MM.1S (cell line): ENCODE measurements at regions not wholly inside any gene's neighbourhood (a gene's known extent, or its start where the extent isn't known, plus 50 kb on each side); places are given as distances from the start of the nearest gene placed in this dataset.

ENCODE experiments used
- EZH2 ChIP-seq: fragments of 300-600 bp; sonication (generic); optimal IDR thresholded peaks from 2 replicates; pipeline ENCODE3; 2017; ENCODE audit warnings: low read depth, mild to moderate bottlenecking, antibody characterized with exemption, low read length, mixed read lengths
- EZH2phosphoT487 ChIP-seq: fragments of 300-600 bp; sonication (generic); IDR thresholded peaks from 2 replicates; pipeline ENCODE4 v1.6.1; 2018; ENCODE audit warnings: antibody characterized with exemption, low read length
- TF ChIP-seq, protein P1 (sequence below): fragments of 300-600 bp; sonication (generic); IDR thresholded peaks from 2 replicates; pipeline ENCODE4 v1.5.1; 2016; ENCODE audit warnings: antibody characterized with exemption, low read length, mixed read lengths

DNA sequence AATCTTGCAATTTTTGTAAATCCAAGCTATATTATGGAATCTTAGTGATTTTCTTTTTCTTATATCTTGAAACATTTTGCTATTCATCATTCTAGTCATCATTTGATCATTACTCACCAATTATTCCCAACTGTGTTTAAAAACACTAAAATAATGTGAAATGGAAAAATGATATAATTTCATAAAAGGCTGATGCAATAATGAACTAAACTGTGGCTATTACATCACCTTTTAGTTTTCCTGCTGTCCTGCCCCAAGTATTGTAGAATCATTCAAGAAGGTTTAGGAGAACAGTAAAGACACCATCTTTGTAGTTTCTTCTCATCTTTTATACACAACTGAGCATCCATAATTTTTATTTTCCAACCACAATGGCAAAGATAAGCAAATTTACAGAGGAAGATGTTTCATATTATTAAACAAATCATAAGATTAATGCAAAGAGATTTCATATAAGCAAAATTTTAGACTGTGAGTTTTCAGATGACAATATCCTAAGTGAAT is 431.0 kb upstream of the SLC30A5 start:
- TF ChIP-seq, protein P1, sequence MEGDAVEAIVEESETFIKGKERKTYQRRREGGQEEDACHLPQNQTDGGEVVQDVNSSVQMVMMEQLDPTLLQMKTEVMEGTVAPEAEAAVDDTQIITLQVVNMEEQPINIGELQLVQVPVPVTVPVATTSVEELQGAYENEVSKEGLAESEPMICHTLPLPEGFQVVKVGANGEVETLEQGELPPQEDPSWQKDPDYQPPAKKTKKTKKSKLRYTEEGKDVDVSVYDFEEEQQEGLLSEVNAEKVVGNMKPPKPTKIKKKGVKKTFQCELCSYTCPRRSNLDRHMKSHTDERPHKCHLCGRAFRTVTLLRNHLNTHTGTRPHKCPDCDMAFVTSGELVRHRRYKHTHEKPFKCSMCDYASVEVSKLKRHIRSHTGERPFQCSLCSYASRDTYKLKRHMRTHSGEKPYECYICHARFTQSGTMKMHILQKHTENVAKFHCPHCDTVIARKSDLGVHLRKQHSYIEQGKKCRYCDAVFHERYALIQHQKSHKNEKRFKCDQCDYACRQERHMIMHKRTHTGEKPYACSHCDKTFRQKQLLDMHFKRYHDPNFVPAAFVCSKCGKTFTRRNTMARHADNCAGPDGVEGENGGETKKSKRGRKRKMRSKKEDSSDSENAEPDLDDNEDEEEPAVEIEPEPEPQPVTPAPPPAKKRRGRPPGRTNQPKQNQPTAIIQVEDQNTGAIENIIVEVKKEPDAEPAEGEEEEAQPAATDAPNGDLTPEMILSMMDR = no peak
- no peak for TF ChIP-seq EZH2
- TF ChIP-seq EZH2phosphoT487 = no peak
